ENCODE measurements at regions not wholly inside any gene's neighbourhood (a gene's known extent, or its start where the extent isn't known, plus 50 kb on each side); places are given as distances from the start of the nearest gene placed in this dataset.
A peak's percentile ranks its signal among the peaks of the same experiment; 100 is the strongest.

GRCh38 chr3:176950743-176951142 is 246.5 kb downstream of the TBL1XR1 start:
- H3K27ac Mint-ChIP-seq = no peak overlapping the region
- ATAC-seq (no peak), DNase-seq (no peak)
- H3K36me3 Mint-ChIP-seq (ENCODE audit: low read depth) = no peaks in the 10 kb centered on the region
- H3K9me3 Mint-ChIP-seq (ENCODE audit: low read depth) = no peaks in the 10 kb centered on the region
- ChIA-PET POLR2A (no interaction called here), CTCF (no interaction called here)
- intact Hi-C loops (cut with DNase I, micrococcal nuclease) = no loop called here
- H3K27me3 Mint-ChIP-seq = no peaks in the 10 kb centered on the region
- H3K4me1 Mint-ChIP-seq = no peaks in the 10 kb centered on the region
- no peak overlapping the region for H3K4me3 Mint-ChIP-seq

GRCh38 chr3:176948151-176948550 is 249.1 kb downstream of the TBL1XR1 start:
- Mint-ChIP-seq H3K9me3 (ENCODE audit: low read depth) (no peaks in the 10 kb centered on the region), H3K36me3 (ENCODE audit: low read depth) (no peaks in the 10 kb centered on the region), H3K27me3 (no peaks in the 10 kb centered on the region), H3K4me1 (no peaks in the 10 kb centered on the region), H3K4me3 (no peak overlapping the region), H3K27ac (no peak overlapping the region)
- ChIA-PET CTCF (no interaction called here), POLR2A (no interaction called here)
- ATAC-seq (no peak), DNase-seq (no peak)
- intact Hi-C loops (cut with DNase I, micrococcal nuclease) = no loop called here

GRCh38 chr3:176946202-176946601 is 251.1 kb downstream of the TBL1XR1 start:
- CTCF ChIA-PET = interaction anchor here (0.7 kb wide), 2 partner anchors 12 to 407 kb away, joined by 3 read pairs; no protein-coding TSS in a partner anchor
- H3K27ac Mint-ChIP-seq = no peak overlapping the region
- POLR2A ChIA-PET = no interaction called here
- intact Hi-C loops (cut with DNase I, micrococcal nuclease) = no loop called here
- no peak for ATAC-seq
- H3K36me3 Mint-ChIP-seq (ENCODE audit: low read depth) = no peaks in the 10 kb centered on the region
- no peak for DNase-seq
- H3K4me3 Mint-ChIP-seq = no peak overlapping the region
- no peaks in the 10 kb centered on the region for H3K27me3 Mint-ChIP-seq
- H3K9me3 Mint-ChIP-seq (ENCODE audit: low read depth) = no peaks in the 10 kb centered on the region
- no peaks in the 10 kb centered on the region for H3K4me1 Mint-ChIP-seq

- CTCF ChIA-PET = no interaction called here
- peaks cover 4% of the 10 kb centered on the region for H3K27me3 Mint-ChIP-seq
- intact Hi-C loops (cut with DNase I, micrococcal nuclease) = no loop called here
Observed at GRCh38 chr3:176942305-176942704, 255.0 kb downstream of the TBL1XR1 start.

GRCh38 chr3:176941689-176942088 is 255.6 kb downstream of the TBL1XR1 start:
- no peaks in the 10 kb centered on the region for H3K4me1 Mint-ChIP-seq
- intact Hi-C loops (cut with DNase I, micrococcal nuclease) = no loop called here
- ATAC-seq (no peak), DNase-seq (no peak)
- no peak overlapping the region for H3K4me3 Mint-ChIP-seq
- H3K9me3 Mint-ChIP-seq (ENCODE audit: low read depth) = no peaks in the 10 kb centered on the region
- POLR2A ChIA-PET = no interaction called here
- no peaks in the 10 kb centered on the region for H3K36me3 Mint-ChIP-seq (ENCODE audit: low read depth)
- CTCF ChIA-PET = interaction anchor here (1.2 to 1.6 kb wide), 3 partner anchors 20 to 1444 kb away, joined by 3 to 16 read pairs (median 3); no protein-coding TSS in a partner anchor
- peaks cover 4% of the 10 kb centered on the region for H3K27me3 Mint-ChIP-seq
- no peak overlapping the region for H3K27ac Mint-ChIP-seq

More at GRCh38 chr3:176942305-176942704, 255.0 kb downstream of the TBL1XR1 start:
- H3K4me3 Mint-ChIP-seq = no peak overlapping the region
- H3K9me3 Mint-ChIP-seq (ENCODE audit: low read depth) = no peaks in the 10 kb centered on the region
- no peaks in the 10 kb centered on the region for H3K36me3 Mint-ChIP-seq (ENCODE audit: low read depth)
- no peak overlapping the region for H3K27ac Mint-ChIP-seq
- DNase-seq = no peak
- no peaks in the 10 kb centered on the region for H3K4me1 Mint-ChIP-seq
- POLR2A ChIA-PET = no interaction called here
- no peak for ATAC-seq

GRCh38 chr3:176939022-176939817 is 258.1 kb downstream of the TBL1XR1 start:
- Mint-ChIP-seq H3K9me3 (ENCODE audit: low read depth) (no peaks in the 10 kb centered on the region), H3K27me3 (peaks cover 10% of the 10 kb centered on the region), H3K4me3 (no peak overlapping the region), H3K4me1 (no peaks in the 10 kb centered on the region), H3K27ac (no peak overlapping the region), H3K36me3 (ENCODE audit: low read depth) (no peaks in the 10 kb centered on the region)
- peak; percentile 81 for ATAC-seq
- peak; percentile 54 for DNase-seq
- ChIA-PET POLR2A (no interaction called here), CTCF (interaction anchor here (0.7 to 2.5 kb wide), 10 partner anchors 9 to 1889 kb away, joined by 3 to 58 read pairs (median 4); no protein-coding TSS in a partner anchor)
- intact Hi-C loops (cut with DNase I, micrococcal nuclease) = loop anchor here (1.0 to 2.0 kb wide), 3 partner anchors 67 to 425 kb away; no protein-coding TSS in a partner anchor

GRCh38 chr3:176937994-176938393 is 259.3 kb downstream of the TBL1XR1 start:
- no peaks in the 10 kb centered on the region for H3K9me3 Mint-ChIP-seq (ENCODE audit: low read depth)
- no peak overlapping the region for H3K27ac Mint-ChIP-seq
- intact Hi-C loops (cut with DNase I, micrococcal nuclease) = loop anchor here in 1 of 2 experiments (2.0 kb wide), 1 partner anchor 423 kb away; no protein-coding TSS in a partner anchor
- ChIA-PET POLR2A (no interaction called here), CTCF (interaction anchor here (0.8 to 2.5 kb wide), 14 partner anchors 8 to 1781 kb away, joined by 3 to 58 read pairs (median 3); no protein-coding TSS in a partner anchor)
- H3K4me1 Mint-ChIP-seq = no peaks in the 10 kb centered on the region
- H3K36me3 Mint-ChIP-seq (ENCODE audit: low read depth) = no peaks in the 10 kb centered on the region
- H3K27me3 Mint-ChIP-seq = peaks cover 12% of the 10 kb centered on the region
- ATAC-seq (no peak), DNase-seq (no peak)
- no peak overlapping the region for H3K4me3 Mint-ChIP-seq

GRCh38 chr3:176937541-176937940 is 259.7 kb downstream of the TBL1XR1 start:
- ATAC-seq (no peak), DNase-seq (no peak)
- H3K27me3 Mint-ChIP-seq = peaks cover 12% of the 10 kb centered on the region
- H3K9me3 Mint-ChIP-seq (ENCODE audit: low read depth) = no peaks in the 10 kb centered on the region
- H3K27ac Mint-ChIP-seq = no peak overlapping the region
- H3K4me1 Mint-ChIP-seq = no peaks in the 10 kb centered on the region
- ChIA-PET CTCF (interaction anchor here (0.8 to 2.5 kb wide), 8 partner anchors 12 to 1782 kb away, joined by 3 to 58 read pairs (median 3); no protein-coding TSS in a partner anchor), POLR2A (no interaction called here)
- intact Hi-C loops (cut with DNase I, micrococcal nuclease) = no loop called here
- H3K4me3 Mint-ChIP-seq = no peak overlapping the region
- no peaks in the 10 kb centered on the region for H3K36me3 Mint-ChIP-seq (ENCODE audit: low read depth)

- ATAC-seq (no peak), DNase-seq (no peak)
- no peaks in the 10 kb centered on the region for H3K9me3 Mint-ChIP-seq (ENCODE audit: low read depth)
- intact Hi-C loops (cut with DNase I, micrococcal nuclease) = no loop called here
- peaks cover 10% of the 10 kb centered on the region for H3K27me3 Mint-ChIP-seq
- no peak overlapping the region for H3K4me3 Mint-ChIP-seq
- H3K4me1 Mint-ChIP-seq = no peaks in the 10 kb centered on the region
- no peaks in the 10 kb centered on the region for H3K36me3 Mint-ChIP-seq (ENCODE audit: low read depth)
- POLR2A ChIA-PET = no interaction called here
- H3K27ac Mint-ChIP-seq = no peak overlapping the region
- CTCF ChIA-PET = interaction anchor here (0.7 to 0.9 kb wide), 2 partner anchors 63 to 636 kb away, joined by 3 to 4 read pairs; no protein-coding TSS in a partner anchor
Observed at GRCh38 chr3:176935194-176935888, 261.9 kb downstream of the TBL1XR1 start.

GRCh38 chr3:176934698-176935097 is 262.6 kb downstream of the TBL1XR1 start:
- ChIA-PET POLR2A (no interaction called here), CTCF (interaction anchor here (1.3 kb wide), 1 partner anchor 62 kb away, joined by 3 read pairs; no protein-coding TSS in a partner anchor)
- intact Hi-C loops (cut with DNase I, micrococcal nuclease) = no loop called here
- no peak overlapping the region for H3K4me3 Mint-ChIP-seq
- H3K9me3 Mint-ChIP-seq (ENCODE audit: low read depth) = no peaks in the 10 kb centered on the region
- DNase-seq (no peak), ATAC-seq (no peak)
- no peaks in the 10 kb centered on the region for H3K36me3 Mint-ChIP-seq (ENCODE audit: low read depth)
- no peaks in the 10 kb centered on the region for H3K4me1 Mint-ChIP-seq
- H3K27ac Mint-ChIP-seq = no peak overlapping the region
- peaks cover 9% of the 10 kb centered on the region for H3K27me3 Mint-ChIP-seq

GRCh38 chr3:176933704-176934103 is 263.6 kb downstream of the TBL1XR1 start:
- H3K9me3 Mint-ChIP-seq (ENCODE audit: low read depth) = no peaks in the 10 kb centered on the region
- ATAC-seq (no peak), DNase-seq (no peak)
- H3K4me3 Mint-ChIP-seq = no peak overlapping the region
- CTCF ChIA-PET = interaction anchor here (0.6 to 1.3 kb wide), 2 partner anchors 11 to 61 kb away, joined by 3 read pairs; no protein-coding TSS in a partner anchor
- H3K27ac Mint-ChIP-seq = no peak overlapping the region
- H3K27me3 Mint-ChIP-seq = peaks cover 13% of the 10 kb centered on the region
- POLR2A ChIA-PET = no interaction called here
- H3K36me3 Mint-ChIP-seq (ENCODE audit: low read depth) = no peaks in the 10 kb centered on the region
- intact Hi-C loops (cut with DNase I, micrococcal nuclease) = no loop called here
- no peaks in the 10 kb centered on the region for H3K4me1 Mint-ChIP-seq

All from activated CD4-positive, alpha-beta T cell treated with anti-CD3 and anti-CD28 coated beads for 36 hours (primary cell).